Fibroblast of lung (primary cell): ENCODE measurements at regions not wholly inside any gene's neighbourhood (a gene's known extent, or its start where the extent isn't known, plus 50 kb on each side); places are given as distances from the start of the nearest gene placed in this dataset.
"Not testable (repeated sequence)": the region's sequence is repeated elsewhere in the genome, so short reads cannot be mapped to it uniquely, and the experiment has no call there.

ENCODE experiments used
- DNase-seq, 2 donors: peaks; one replicate each; pipeline versions ENCODE4 v3.0.0 to v3.0.0-alpha.2; 2010; ENCODE audit warnings: low read depth in 2 of 2
- H2AFZ ChIP-seq: 2 replicates; pipeline ENCODE4 v1.5.1; 2012; ENCODE audit warnings: low read length, control low read depth, inconsistent platforms
- H3K27ac ChIP-seq: 2 replicates; pipeline ENCODE4 v1.5.1; 2011; ENCODE audit warnings: low read length, control low read depth; ENCODE audit not compliant: insufficient read depth
- H3K27me3 ChIP-seq: 2 replicates; pipeline ENCODE4 v1.5.1; 2011; ENCODE audit warnings: mild to moderate bottlenecking, low read length; ENCODE audit not compliant: control insufficient read depth, insufficient read depth
- H3K36me3 ChIP-seq: 2 replicates; pipeline ENCODE4 v1.5.1; 2011; ENCODE audit warnings: low read length; ENCODE audit not compliant: control insufficient read depth, insufficient read depth
- H3K4me1 ChIP-seq: 2 replicates; pipeline ENCODE4 v1.5.1; 2011; ENCODE audit warnings: low read length; ENCODE audit not compliant: control insufficient read depth, insufficient read depth; ENCODE audit errors: extremely low read depth
- H3K4me2 ChIP-seq: 2 replicates; pipeline ENCODE4 v1.5.1; 2011; ENCODE audit warnings: low read length, control low read depth; ENCODE audit not compliant: insufficient read depth; ENCODE audit errors: extremely low read depth
- H3K4me3 ChIP-seq, 4 experiments: fragments of 200-600 bp in 1 of 4; sonication (generic) in 1 of 4; replicated peaks in 1 of 4; 2 replicates each; pipeline ENCODE4 v1.5.1; 2011 to 2016; ENCODE audit warnings: low read length in 4 of 4, low read depth in 3 of 4, mild to moderate bottlenecking in 3 of 4, control low read depth in 2 of 4, inconsistent platforms in 1 of 4, mixed read lengths in 1 of 4; ENCODE audit not compliant: insufficient read depth in 1 of 4; ENCODE audit errors: control extremely low read depth in 1 of 4
- H3K79me2 ChIP-seq: 2 replicates; pipeline ENCODE4 v1.5.1; 2012; ENCODE audit warnings: mild to moderate bottlenecking, low read length, inconsistent platforms; ENCODE audit not compliant: control insufficient read depth, insufficient read depth
- H3K9ac ChIP-seq: 2 replicates; pipeline ENCODE4 v1.5.1; 2011; ENCODE audit warnings: mild to moderate bottlenecking, low read length, control low read depth; ENCODE audit not compliant: insufficient read depth
- H3K9me3 ChIP-seq: 2 replicates; pipeline ENCODE4 v1.5.1; 2012; ENCODE audit warnings: low read depth, low read length; ENCODE audit not compliant: control insufficient read depth, insufficient read depth
- H4K20me1 ChIP-seq: 2 replicates; pipeline ENCODE4 v1.5.1; 2011; ENCODE audit warnings: low read length; ENCODE audit not compliant: control insufficient read depth, insufficient read depth; ENCODE audit errors: extremely low read depth
- EZH2 ChIP-seq: IDR thresholded peaks from 2 replicates; pipeline ENCODE4 v1.5.1; 2012; ENCODE audit warnings: low read length, control low read depth, mild to moderate bottlenecking; ENCODE audit errors: missing control alignments
- TF ChIP-seq, protein P1 (sequence below), 2 donors: IDR thresholded peaks in 1 of 2; conservative IDR thresholded peaks in 1 of 2; 1 replicate in 1 of 2; 2 replicates in 1 of 2; pipeline ENCODE4 v1.5.1; 2011 to 2012; ENCODE audit warnings: low read length in 2 of 2, control low read depth in 1 of 2, inconsistent platforms in 1 of 2, low read depth in 1 of 2, mild to moderate bottlenecking in 1 of 2

DNA sequence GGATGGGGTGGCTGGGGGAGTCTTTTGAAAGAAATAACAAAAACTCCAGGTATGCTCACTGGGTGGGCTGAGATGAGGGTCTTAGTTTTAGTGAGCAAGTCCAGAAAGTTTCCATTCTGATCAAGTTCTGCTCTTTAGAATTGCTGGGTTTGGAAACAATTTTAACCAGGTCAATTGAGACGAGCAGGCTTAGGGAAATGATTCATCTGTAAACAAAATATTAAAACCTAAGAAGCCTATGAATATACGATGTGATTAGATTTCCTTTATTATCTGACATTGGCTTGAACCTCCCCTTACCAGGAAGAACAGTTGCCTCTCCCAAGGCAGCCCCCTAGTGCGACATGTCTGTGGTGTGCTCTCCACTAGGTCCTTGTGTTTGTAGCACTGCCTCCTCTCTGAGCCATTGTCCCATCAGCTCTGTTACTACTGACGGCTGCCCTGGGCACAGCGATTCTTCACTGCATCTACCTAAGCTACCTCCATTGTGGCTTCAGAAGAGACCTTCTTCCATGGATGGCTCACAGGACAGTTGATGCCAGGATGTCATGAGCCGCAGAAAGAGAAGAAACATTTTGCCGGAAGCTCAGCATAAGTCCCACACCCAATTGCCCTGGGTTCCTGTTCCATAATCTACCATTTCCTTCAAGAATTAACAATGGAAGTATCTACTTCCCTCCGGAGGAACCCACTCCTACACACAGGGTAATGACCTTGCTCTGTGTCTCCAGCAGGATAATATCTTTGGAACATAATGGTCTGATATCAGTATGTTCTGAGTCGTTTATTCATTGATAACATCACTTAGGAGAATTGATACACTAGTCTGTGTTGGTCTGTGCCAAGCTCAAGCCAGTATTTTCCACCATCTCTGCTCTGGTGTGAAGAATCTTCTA lies 95.1 kb upstream of the ITGB1 start:
- Histone ChIP-seq H3K9me3 (no peaks in the 10 kb centered on the region), H2AFZ (no peak overlapping the region), H3K79me2 (no peaks in the 10 kb centered on the region), H3K4me2 (no peak overlapping the region), H4K20me1 (no peaks in the 10 kb centered on the region), H3K36me3 (no peaks in the 10 kb centered on the region), H3K4me1 (no peaks in the 10 kb centered on the region), H3K4me3 (no peak overlapping the region), H3K27me3 (no peaks in the 10 kb centered on the region), H3K9ac (no peak overlapping the region), H3K27ac (no peak overlapping the region)
- DNase-seq = no peak
- TF ChIP-seq, protein P1, sequence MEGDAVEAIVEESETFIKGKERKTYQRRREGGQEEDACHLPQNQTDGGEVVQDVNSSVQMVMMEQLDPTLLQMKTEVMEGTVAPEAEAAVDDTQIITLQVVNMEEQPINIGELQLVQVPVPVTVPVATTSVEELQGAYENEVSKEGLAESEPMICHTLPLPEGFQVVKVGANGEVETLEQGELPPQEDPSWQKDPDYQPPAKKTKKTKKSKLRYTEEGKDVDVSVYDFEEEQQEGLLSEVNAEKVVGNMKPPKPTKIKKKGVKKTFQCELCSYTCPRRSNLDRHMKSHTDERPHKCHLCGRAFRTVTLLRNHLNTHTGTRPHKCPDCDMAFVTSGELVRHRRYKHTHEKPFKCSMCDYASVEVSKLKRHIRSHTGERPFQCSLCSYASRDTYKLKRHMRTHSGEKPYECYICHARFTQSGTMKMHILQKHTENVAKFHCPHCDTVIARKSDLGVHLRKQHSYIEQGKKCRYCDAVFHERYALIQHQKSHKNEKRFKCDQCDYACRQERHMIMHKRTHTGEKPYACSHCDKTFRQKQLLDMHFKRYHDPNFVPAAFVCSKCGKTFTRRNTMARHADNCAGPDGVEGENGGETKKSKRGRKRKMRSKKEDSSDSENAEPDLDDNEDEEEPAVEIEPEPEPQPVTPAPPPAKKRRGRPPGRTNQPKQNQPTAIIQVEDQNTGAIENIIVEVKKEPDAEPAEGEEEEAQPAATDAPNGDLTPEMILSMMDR (conservative IDR thresholded peaks at IDR 0.05 in 1 of 2, IDR thresholded peaks at IDR 0.05 in 1 of 2; ENCODE audit: low read depth in 1 of 2, low read length in 2 of 2) = no peak
- TF ChIP-seq EZH2 = no peak

DNA sequence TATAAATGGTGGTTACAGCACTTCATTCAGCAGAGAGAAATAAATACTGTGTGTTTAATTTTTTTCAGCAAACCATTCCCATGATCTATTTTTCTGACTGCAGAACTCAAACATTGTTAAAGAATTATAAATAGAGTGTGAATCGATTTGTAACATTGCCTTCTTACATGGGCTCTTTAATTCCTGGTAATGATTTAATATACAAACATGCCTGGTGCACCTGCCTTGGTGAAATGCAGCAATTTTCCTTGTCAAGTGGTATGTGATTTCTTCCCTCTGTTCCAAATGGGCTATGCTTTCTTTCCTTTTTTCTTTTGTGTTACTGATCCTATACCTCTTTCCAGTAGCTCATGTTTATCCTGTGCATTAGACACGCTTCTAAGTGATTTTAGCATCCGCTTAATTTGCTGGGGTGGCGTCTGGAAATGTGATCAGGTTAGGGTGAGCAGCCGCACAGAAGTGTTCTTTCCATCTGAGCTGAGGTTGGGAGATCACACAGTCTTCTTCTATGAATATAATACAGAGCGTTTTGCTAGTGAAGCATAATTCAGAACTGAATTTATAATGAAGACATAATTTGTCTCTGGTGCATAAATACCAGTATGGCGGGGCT lies 94.3 kb upstream of the ITGB1 start:
- TF ChIP-seq, protein P1 (conservative IDR thresholded peaks at IDR 0.05 in 1 of 2, IDR thresholded peaks at IDR 0.05 in 1 of 2; ENCODE audit: low read depth in 1 of 2, low read length in 2 of 2) = no peak
- TF ChIP-seq EZH2 = no peak
- H4K20me1 ChIP-seq = no peaks in the 10 kb centered on the region
- no peaks in the 10 kb centered on the region for H3K27me3 ChIP-seq
- H3K4me3 ChIP-seq = no peak overlapping the region
- no peaks in the 10 kb centered on the region for H3K9me3 ChIP-seq
- no peak overlapping the region for H3K27ac ChIP-seq
- no peak for DNase-seq
- no peaks in the 10 kb centered on the region for H3K79me2 ChIP-seq
- no peaks in the 10 kb centered on the region for H3K36me3 ChIP-seq
- no peak overlapping the region for H3K9ac ChIP-seq
- H3K4me1 ChIP-seq = no peaks in the 10 kb centered on the region
- no peak overlapping the region for H2AFZ ChIP-seq
- no peak overlapping the region for H3K4me2 ChIP-seq

DNA sequence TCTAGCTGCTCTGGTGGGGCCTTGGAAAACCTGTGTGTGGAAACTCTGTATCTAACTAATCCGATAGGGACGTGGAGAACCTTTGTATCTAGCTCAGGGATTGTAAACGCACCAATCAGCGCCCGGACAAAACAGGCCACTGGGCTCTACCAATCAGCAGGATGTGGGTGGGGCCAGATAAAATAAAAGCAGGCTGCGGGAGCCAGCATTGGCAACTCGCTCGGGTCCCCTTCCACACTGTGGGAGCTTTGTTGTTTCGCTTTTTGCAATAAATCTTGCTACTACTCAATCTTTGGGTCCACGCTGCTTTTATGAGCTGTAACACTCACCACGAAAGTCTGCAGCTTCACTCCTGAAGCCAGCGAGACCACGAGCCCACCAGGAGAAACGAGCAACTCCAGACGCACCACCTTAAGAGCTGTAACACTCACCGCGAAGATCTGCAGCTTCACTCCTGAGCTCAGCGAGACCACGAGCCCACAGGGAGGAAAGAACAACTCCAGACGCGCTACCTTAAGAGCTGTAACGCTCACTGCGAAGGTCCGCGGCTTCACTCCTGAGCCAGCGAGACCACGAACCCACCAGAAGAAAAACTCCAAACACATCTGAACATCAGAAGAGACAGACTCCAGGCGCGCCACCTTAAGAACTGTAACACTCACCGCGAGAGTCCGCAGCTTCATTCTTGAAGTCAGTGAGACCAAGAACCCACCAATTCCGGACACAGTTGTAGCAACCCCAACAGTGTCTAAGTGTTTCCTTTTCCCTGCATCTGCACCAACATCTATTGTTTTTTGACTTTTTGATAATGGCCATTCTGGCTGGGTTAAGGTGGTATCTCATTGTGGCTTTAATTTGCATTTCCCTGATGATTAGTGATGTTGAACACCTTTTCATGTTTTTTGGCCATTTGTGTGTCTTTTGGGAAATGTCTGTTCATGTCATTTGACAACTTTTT lies 92.2 kb upstream of the ITGB1 start:
- not testable (repeated sequence) for H3K4me2 ChIP-seq, H3K9me3 ChIP-seq, H3K36me3 ChIP-seq, H3K4me3 ChIP-seq, H2AFZ ChIP-seq, H3K9ac ChIP-seq, H3K79me2 ChIP-seq, H4K20me1 ChIP-seq, H3K27me3 ChIP-seq, DNase-seq, H3K27ac ChIP-seq, H3K4me1 ChIP-seq
